ENCODE measurements at regions not wholly inside any gene's neighbourhood (a gene's known extent, or its start where the extent isn't known, plus 50 kb on each side); places are given as distances from the start of the nearest gene placed in this dataset.
A peak's percentile ranks its signal among the peaks of the same experiment; 100 is the strongest.

GRCh38 chr1:234972411-234973191 is 156.0 kb downstream of the TOMM20 start:
- no peak for DNase-seq

- DNase-seq: no peak
Measured at GRCh38 chr1:234971586-234972297, 156.9 kb downstream of the TOMM20 start.

- DNase-seq: no peak
Measured at GRCh38 chr1:234970731-234971476, 157.7 kb downstream of the TOMM20 start.

- DNase-seq: no peak
Measured at GRCh38 chr1:234970401-234970730, 158.3 kb downstream of the TOMM20 start.

- no peak for DNase-seq
Measured at GRCh38 chr1:234969581-234970400, 158.8 kb downstream of the TOMM20 start.

GRCh38 chr1:234969011-234969441 is 159.6 kb downstream of the TOMM20 start:
- no peak for DNase-seq

- no peak for DNase-seq
Measured at GRCh38 chr1:234968451-234968850, 160.2 kb downstream of the TOMM20 start.

- no peak for DNase-seq
Measured at GRCh38 chr1:234967121-234967520, 161.5 kb downstream of the TOMM20 start.

- DNase-seq: no peak
Measured at GRCh38 chr1:234965111-234965510, 163.5 kb downstream of the TOMM20 start.

- DNase-seq: no peak
Measured at GRCh38 chr1:234963904-234964702, 164.5 kb downstream of the TOMM20 start.

GRCh38 chr1:234963180-234963903 is 165.3 kb downstream of the TOMM20 start:
- DNase-seq: peak; percentile 92

- DNase-seq: no peak
Measured at GRCh38 chr1:234962340-234962989, 166.2 kb downstream of the TOMM20 start.

GRCh38 chr1:234961456-234962339 is 166.9 kb downstream of the TOMM20 start:
- no peak for DNase-seq

- DNase-seq: no peak
Measured at GRCh38 chr1:234960722-234961455, 167.7 kb downstream of the TOMM20 start.

- no peak for DNase-seq
Measured at GRCh38 chr1:234958706-234959657, 169.7 kb downstream of the TOMM20 start.

- DNase-seq: no peak
Measured at GRCh38 chr1:234958066-234958705, 170.5 kb downstream of the TOMM20 start.
